Nephron progenitor cell (in vitro differentiated cells): ENCODE measurements at regions not wholly inside any gene's neighbourhood (a gene's known extent, or its start where the extent isn't known, plus 50 kb on each side); places are given as distances from the start of the nearest gene placed in this dataset.

ENCODE experiments used
- DNase-seq: peaks from one replicate; pipeline ENCODE4 v3.0.0; 2021
- H3K27ac Mint-ChIP-seq: 2 replicates; pipeline ENCODE4 v1.8.0; 2021; ENCODE audit warnings: mild to moderate bottlenecking, moderate library complexity, mixed read lengths
- H3K27me3 Mint-ChIP-seq: 2 replicates; pipeline ENCODE4 v1.8.0; 2021; ENCODE audit warnings: mild to moderate bottlenecking, low read depth, mixed read lengths; ENCODE audit not compliant: poor library complexity
- H3K36me3 Mint-ChIP-seq: 2 replicates; pipeline ENCODE4 v1.8.0; 2021; ENCODE audit warnings: low read depth, mixed read lengths
- H3K4me1 Mint-ChIP-seq: 2 replicates; pipeline ENCODE4 v1.8.0; 2021; ENCODE audit warnings: mixed read lengths
- H3K4me3 Mint-ChIP-seq: 2 replicates; pipeline ENCODE4 v1.8.0; 2021; ENCODE audit warnings: mild to moderate bottlenecking, moderate library complexity, mixed read lengths
- H3K9me3 Mint-ChIP-seq: 2 replicates; pipeline ENCODE4 v1.8.0; 2021; ENCODE audit warnings: mild to moderate bottlenecking, moderate library complexity, mixed read lengths
- TF ChIP-seq, protein P1 (sequence below): fragments of 200-600 bp; sonication (generic); IDR thresholded peaks from 2 replicates; pipeline ENCODE4 v1.5.0; 2021; ENCODE audit warnings: antibody characterized with exemption

DNA sequence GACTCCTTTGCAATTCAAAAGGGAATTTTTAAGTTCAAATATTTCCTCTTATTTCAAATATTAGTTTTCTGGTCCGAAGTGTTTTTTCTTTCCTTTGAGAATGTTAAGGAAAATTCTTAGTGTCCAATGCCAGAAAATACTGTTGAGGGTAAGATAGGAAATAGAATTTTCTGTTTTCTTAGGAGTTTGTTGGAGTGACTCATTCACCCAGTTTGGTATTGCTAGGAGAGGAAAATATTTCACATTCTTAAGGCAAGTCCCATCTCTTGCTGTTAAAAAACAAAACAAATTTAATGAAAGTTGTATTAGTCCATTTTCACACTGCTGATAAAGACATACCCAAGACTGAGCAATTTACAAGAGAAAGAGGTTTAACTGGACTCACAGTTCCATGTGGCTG, 349.2 kb upstream of the ADAMTSL1 start:
- Mint-ChIP-seq H3K27ac (no peak overlapping the region), H3K9me3 (peaks cover 7% of the 10 kb centered on the region), H3K4me3 (no peak overlapping the region), H3K36me3 (no peaks in the 10 kb centered on the region), H3K4me1 (peaks cover 12% of the 10 kb centered on the region), H3K27me3 (peaks cover 10% of the 10 kb centered on the region)
- no peak for DNase-seq
- TF ChIP-seq, protein P1, sequence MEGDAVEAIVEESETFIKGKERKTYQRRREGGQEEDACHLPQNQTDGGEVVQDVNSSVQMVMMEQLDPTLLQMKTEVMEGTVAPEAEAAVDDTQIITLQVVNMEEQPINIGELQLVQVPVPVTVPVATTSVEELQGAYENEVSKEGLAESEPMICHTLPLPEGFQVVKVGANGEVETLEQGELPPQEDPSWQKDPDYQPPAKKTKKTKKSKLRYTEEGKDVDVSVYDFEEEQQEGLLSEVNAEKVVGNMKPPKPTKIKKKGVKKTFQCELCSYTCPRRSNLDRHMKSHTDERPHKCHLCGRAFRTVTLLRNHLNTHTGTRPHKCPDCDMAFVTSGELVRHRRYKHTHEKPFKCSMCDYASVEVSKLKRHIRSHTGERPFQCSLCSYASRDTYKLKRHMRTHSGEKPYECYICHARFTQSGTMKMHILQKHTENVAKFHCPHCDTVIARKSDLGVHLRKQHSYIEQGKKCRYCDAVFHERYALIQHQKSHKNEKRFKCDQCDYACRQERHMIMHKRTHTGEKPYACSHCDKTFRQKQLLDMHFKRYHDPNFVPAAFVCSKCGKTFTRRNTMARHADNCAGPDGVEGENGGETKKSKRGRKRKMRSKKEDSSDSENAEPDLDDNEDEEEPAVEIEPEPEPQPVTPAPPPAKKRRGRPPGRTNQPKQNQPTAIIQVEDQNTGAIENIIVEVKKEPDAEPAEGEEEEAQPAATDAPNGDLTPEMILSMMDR: no peak

DNA sequence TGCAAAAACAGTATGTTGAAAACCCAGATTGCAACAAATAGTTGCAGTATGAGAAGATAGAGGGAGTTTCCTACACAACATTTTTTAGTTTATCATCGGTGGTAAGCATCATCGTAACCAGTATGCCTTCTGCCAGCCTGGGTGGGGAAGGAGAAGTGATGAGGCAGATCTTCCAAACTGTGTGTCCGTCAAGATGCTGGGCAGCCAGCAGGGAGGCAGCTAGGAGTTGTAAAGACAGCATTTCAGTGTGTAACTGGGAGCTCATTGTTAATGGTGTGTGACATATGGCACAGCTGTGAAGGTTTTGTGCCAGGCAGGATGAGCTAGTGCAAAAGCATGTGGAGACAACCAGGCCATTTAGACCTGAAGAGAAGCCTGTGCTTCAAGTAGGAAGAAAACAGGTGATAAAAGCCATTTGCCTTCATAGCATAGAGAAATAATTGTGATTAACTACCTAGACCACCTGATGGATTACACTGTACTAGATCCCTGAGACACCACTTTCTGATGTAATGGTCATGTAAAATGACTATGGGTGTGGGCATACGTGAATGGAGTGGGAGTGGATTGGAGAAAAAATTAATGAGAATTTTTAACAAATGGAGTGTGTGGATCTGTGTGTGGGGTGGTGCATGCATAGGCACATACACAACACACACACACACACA, 347.0 kb upstream of the ADAMTSL1 start:
- TF ChIP-seq, protein P1: no peak
- peaks cover 7% of the 10 kb centered on the region for H3K9me3 Mint-ChIP-seq
- H3K4me3 Mint-ChIP-seq: no peak overlapping the region
- DNase-seq: no peak
- peaks cover 12% of the 10 kb centered on the region for H3K4me1 Mint-ChIP-seq
- peak overlapping the region; percentile 55 for H3K27ac Mint-ChIP-seq
- peaks cover 10% of the 10 kb centered on the region for H3K27me3 Mint-ChIP-seq
- no peaks in the 10 kb centered on the region for H3K36me3 Mint-ChIP-seq

DNA sequence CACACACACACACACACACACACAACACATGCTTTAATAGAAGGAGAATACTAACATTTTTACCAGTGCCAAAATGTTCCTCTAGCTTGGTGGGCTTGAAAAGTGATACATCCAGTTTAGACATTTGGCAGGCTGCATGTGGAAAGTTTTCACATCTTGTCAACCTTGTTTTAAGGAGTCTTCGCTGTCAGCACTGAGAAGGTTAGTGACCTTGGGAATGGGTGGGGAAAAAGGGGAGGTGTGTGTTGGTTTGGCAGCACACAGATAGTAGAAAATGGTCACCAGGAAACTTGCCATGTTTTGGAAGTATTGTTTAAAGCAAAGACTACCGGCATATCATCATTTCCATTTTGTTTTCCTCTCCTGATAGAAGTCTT, 346.5 kb upstream of the ADAMTSL1 start:
- no peak overlapping the region for H3K4me3 Mint-ChIP-seq

DNA sequence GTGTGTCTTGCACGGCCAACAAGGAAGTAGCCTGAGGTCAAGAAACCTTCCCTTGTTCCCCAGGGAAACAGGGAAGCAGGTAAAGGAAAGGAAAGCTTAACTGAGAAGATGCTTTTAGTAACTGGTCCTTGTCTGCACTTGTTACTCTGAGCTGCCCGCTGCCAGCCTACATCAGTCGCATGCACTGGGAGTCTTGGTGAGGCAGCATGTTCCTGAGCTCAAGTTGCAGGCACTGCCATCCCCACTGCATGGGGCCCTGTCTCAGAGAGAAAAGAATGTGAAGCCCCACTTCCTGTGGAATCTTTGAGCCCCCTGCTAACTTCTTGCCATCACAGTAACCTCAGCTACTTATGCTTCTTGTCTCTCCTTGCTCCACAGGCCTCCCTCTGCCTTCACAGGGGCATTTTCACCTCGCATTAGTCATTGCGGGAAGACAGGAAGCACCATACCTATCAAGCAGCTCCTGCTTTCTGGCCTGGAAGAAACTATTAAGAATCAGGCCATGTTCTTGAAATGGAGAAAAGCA, 344.1 kb upstream of the ADAMTSL1 start:
- H3K27ac Mint-ChIP-seq: no peak overlapping the region
- peaks cover 6% of the 10 kb centered on the region for H3K9me3 Mint-ChIP-seq
- H3K4me3 Mint-ChIP-seq: no peak overlapping the region
- TF ChIP-seq, protein P1: no peak
- DNase-seq: no peak
- peaks cover 7% of the 10 kb centered on the region for H3K27me3 Mint-ChIP-seq
- peaks cover 12% of the 10 kb centered on the region for H3K4me1 Mint-ChIP-seq
- no peaks in the 10 kb centered on the region for H3K36me3 Mint-ChIP-seq

More for the DNA sequence above, 346.5 kb upstream of the ADAMTSL1 start:
- Mint-ChIP-seq H3K27me3 (peaks cover 10% of the 10 kb centered on the region), H3K9me3 (peaks cover 7% of the 10 kb centered on the region), H3K4me1 (peaks cover 12% of the 10 kb centered on the region), H3K27ac (peak overlapping the region; percentile 55), H3K36me3 (no peaks in the 10 kb centered on the region)
- DNase-seq: no peak
- TF ChIP-seq, protein P1: no peak

DNA sequence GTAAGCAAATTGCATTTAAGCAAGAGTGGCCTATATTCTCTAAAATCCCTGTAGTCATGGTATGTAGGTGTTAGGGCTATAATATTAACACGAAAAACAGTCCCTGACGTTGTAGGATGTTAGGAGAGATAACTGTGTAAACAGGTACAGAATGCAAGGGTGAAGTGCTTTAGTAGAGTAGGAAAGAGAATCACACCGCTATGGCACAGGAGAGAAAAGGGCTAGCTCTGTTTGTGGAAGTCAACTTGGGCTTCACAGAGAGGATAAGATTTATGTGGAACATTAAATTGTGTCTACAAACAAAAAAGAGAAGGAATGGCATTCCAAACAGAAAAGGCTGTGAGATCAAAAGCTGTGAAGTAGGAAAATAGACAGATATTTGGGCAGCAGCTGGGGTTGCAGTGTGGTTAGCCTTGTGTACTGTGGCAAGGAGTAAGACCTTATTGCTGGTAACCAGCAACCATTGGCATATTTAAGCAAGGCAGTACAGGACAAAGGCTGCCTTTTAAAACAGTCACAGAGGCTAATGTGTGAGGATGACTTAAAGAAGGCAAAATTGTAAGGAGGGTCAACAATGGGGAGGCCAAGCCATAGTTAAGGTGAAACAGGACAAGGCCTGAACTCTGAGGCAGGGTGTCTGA, 337.5 kb upstream of the ADAMTSL1 start:
- no peak for DNase-seq
- Mint-ChIP-seq H3K27ac (peak overlapping the region; percentile 40), H3K9me3 (no peaks in the 10 kb centered on the region), H3K4me1 (peaks cover 8% of the 10 kb centered on the region), H3K4me3 (no peak overlapping the region), H3K36me3 (no peaks in the 10 kb centered on the region), H3K27me3 (peaks cover 4% of the 10 kb centered on the region)
- TF ChIP-seq, protein P1: no peak

DNA sequence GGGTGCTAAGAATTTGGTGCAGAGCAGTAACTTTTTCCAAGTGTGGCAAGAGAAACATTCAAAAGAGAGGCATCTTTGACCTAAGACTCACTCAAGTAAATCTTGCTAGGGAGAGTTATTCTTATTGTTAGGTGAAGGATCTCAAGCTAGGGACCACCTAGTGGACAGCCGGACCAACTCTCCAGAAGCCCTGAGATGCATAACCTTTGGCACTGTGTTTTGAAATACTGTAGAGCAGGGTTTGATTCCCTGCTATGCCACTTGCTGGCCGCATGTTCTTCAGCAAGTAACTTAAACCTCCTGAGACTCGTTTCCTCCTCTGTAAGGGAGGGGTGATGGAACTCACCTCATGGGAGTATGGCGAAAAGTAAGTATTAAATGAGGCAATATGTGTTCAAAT, 336.1 kb upstream of the ADAMTSL1 start:
- no peak for DNase-seq
- no peaks in the 10 kb centered on the region for H3K36me3 Mint-ChIP-seq
- peaks cover 4% of the 10 kb centered on the region for H3K27me3 Mint-ChIP-seq
- no peaks in the 10 kb centered on the region for H3K9me3 Mint-ChIP-seq
- no peak overlapping the region for H3K4me3 Mint-ChIP-seq
- no peak overlapping the region for H3K27ac Mint-ChIP-seq
- peaks cover 8% of the 10 kb centered on the region for H3K4me1 Mint-ChIP-seq
- TF ChIP-seq, protein P1: no peak
